CD14-positive monocyte (primary cell): ENCODE measurements at regions not wholly inside any gene's neighbourhood (a gene's known extent, or its start where the extent isn't known, plus 50 kb on each side); places are given as distances from the start of the nearest gene placed in this dataset.

Experiments
- DNase-seq, 3 donors: peaks; one replicate each; pipeline ENCODE4 v3.0.0-alpha.2; 2011 to 2022
- H2AFZ ChIP-seq: 2 replicates; pipeline ENCODE4 v1.6.0; 2012; ENCODE audit warnings: mild to moderate bottlenecking, low read depth, low read length, inconsistent platforms; ENCODE audit not compliant: insufficient read depth, poor library complexity, severe bottlenecking
- H3K27ac ChIP-seq, 2 donors: 1 replicate in 1 of 2; 2 replicates in 1 of 2; pipeline ENCODE4 v1.5.1; 2012 to 2013; ENCODE audit warnings: low read length in 2 of 2, control low read depth in 1 of 2, inconsistent platforms in 1 of 2, low read depth in 1 of 2, mild to moderate bottlenecking in 1 of 2
- H3K27me3 ChIP-seq, 2 donors: one replicate each; pipeline versions ENCODE4 v1.6.0 to v1.6.1; 2011 to 2013; ENCODE audit warnings: low read length in 2 of 2; ENCODE audit not compliant: control insufficient read depth in 2 of 2, insufficient read depth in 2 of 2
- H3K36me3 ChIP-seq, 2 donors: replicated peaks in 1 of 2; 1 replicate in 1 of 2; 2 replicates in 1 of 2; pipeline versions ENCODE4 v1.5.1 to v1.6.1; 2012 to 2013; ENCODE audit warnings: low read length in 2 of 2, control low read depth in 1 of 2, inconsistent platforms in 1 of 2, mild to moderate bottlenecking in 1 of 2; ENCODE audit not compliant: insufficient read depth in 2 of 2, control insufficient read depth in 1 of 2
- H3K4me1 ChIP-seq, 2 donors: 1 replicate in 1 of 2; 2 replicates in 1 of 2; pipeline versions ENCODE4 v1.5.1 to v1.6.1; 2012 to 2013; ENCODE audit warnings: low read length in 2 of 2, control low read depth in 1 of 2, inconsistent platforms in 1 of 2, mild to moderate bottlenecking in 1 of 2, moderate library complexity in 1 of 2; ENCODE audit not compliant: insufficient read depth in 2 of 2, control insufficient read depth in 1 of 2
- H3K4me2 ChIP-seq: replicated peaks from 2 replicates; pipeline ENCODE3; 2012; ENCODE audit warnings: low read length, moderate library complexity, mild to moderate bottlenecking; ENCODE audit not compliant: poor library complexity, severe bottlenecking; ENCODE audit errors: extremely low read depth
- H3K4me3 ChIP-seq, 3 experiments: fragments of 200-600 bp in 1 of 3; sonication (generic) in 1 of 3; replicated peaks in 1 of 3; 1 replicate in 2 of 3; 2 replicates in 1 of 3; pipeline ENCODE4 v1.5.1; 2011 to 2013; ENCODE audit warnings: low read length in 3 of 3, mild to moderate bottlenecking in 3 of 3, control low read depth in 2 of 3, low read depth in 2 of 3, inconsistent platforms in 1 of 3, moderate library complexity in 1 of 3
- H3K79me2 ChIP-seq: 2 replicates; pipeline ENCODE4 v1.6.0; 2012; ENCODE audit warnings: mild to moderate bottlenecking, control low read depth, inconsistent platforms, low read length, moderate library complexity; ENCODE audit not compliant: insufficient read depth
- H3K9ac ChIP-seq: 2 replicates; pipeline ENCODE4 v1.6.0; 2017; ENCODE audit warnings: low read length, mild to moderate bottlenecking; ENCODE audit not compliant: insufficient read depth, poor library complexity, severe bottlenecking
- H3K9me3 ChIP-seq, 2 donors: replicated peaks in 1 of 2; 1 replicate in 1 of 2; 2 replicates in 1 of 2; pipeline versions ENCODE4 v1.5.1 to v1.6.1; 2012 to 2013; ENCODE audit warnings: low read length in 2 of 2, control low read depth in 1 of 2; ENCODE audit not compliant: control insufficient read depth in 1 of 2, insufficient read depth in 1 of 2
- H4K20me1 ChIP-seq: 2 replicates; pipeline ENCODE4 v1.6.0; 2012; ENCODE audit warnings: mild to moderate bottlenecking, low read length, control low read depth, moderate library complexity; ENCODE audit not compliant: insufficient read depth
- H3K27ac Mint-ChIP-seq, 7 donors: one replicate each; pipeline ENCODE4 v1.8.0; 2020; ENCODE audit warnings: mild to moderate bottlenecking in 7 of 7, mixed read lengths in 7 of 7, moderate library complexity in 6 of 7, inconsistent platforms in 2 of 7
- H3K27me3 Mint-ChIP-seq, 3 donors: one replicate each; pipeline ENCODE4 v1.8.0; 2021 to 2022; ENCODE audit warnings: low read depth in 3 of 3, mild to moderate bottlenecking in 3 of 3, mixed read lengths in 3 of 3, moderate library complexity in 3 of 3, inconsistent platforms in 1 of 3
- H3K36me3 Mint-ChIP-seq, 2 donors: one replicate each; pipeline ENCODE4 v1.8.0; 2020; ENCODE audit warnings: mixed read lengths in 2 of 2, inconsistent platforms in 1 of 2, mild to moderate bottlenecking in 1 of 2
- H3K4me1 Mint-ChIP-seq: one replicate; pipeline ENCODE4 v1.8.0; 2020; ENCODE audit warnings: mild to moderate bottlenecking, mixed read lengths
- H3K4me3 Mint-ChIP-seq, 2 donors: one replicate each; pipeline ENCODE4 v1.8.0; 2020; ENCODE audit warnings: mild to moderate bottlenecking in 2 of 2, mixed read lengths in 2 of 2, moderate library complexity in 1 of 2
- H3K9me3 Mint-ChIP-seq, 7 donors: one replicate each; pipeline ENCODE4 v1.8.0; 2020 to 2022; ENCODE audit warnings: mixed read lengths in 7 of 7, mild to moderate bottlenecking in 6 of 7, moderate library complexity in 6 of 7, inconsistent platforms in 2 of 7
- CTCF ChIP-seq: fragments of 200-600 bp; IDR thresholded peaks from one replicate; pipeline ENCODE4 v1.8.0; 2022; ENCODE audit warnings: antibody characterized with exemption, mild to moderate bottlenecking
- WGBS: methylation state at CpG from one replicate; pipeline ENCODE4 v1.1.5; 2013; ENCODE audit warnings: missing lambda C conversion rate; ENCODE audit not compliant: insufficient coverage; 5-methylcytosine and 5-hydroxymethylcytosine counted together
- intact Hi-C, 2 donors: fragments of 100-400 bp; cut with micrococcal nuclease; formaldehyde crosslinking; loops; one replicate each; pipeline versions ENCODE4 v1.15.0 to v1.15.1; 2023

DNA sequence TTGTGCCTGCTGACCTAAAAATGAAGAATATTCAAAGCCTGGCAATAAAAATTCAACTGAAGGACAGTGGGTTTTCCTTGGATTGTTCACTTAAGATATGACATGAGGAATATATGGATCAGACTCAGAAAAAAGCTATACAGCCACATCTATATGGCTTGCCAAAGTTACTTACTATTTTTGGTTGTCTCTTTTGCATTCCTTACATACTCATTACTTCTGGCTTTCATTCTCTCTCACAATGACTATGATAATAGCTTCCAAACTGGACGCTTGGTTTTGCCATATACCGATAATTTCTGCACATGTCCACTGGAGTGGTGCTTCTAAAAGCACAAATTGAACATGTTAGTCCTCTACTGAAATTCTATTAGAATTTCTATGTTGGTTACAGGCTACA, 664.9 kb downstream of the CDH8 start:
- Mint-ChIP-seq H3K27ac (no peak overlapping the region), H3K4me3 (no peak overlapping the region), H3K27me3 (peaks cover 0 to 2% (median 1%) of the 10 kb centered on the region in 3 donors), H3K9me3 (peaks cover 0 to 2% (median 0%) of the 10 kb centered on the region in 7 donors), H3K4me1 (no peaks in the 10 kb centered on the region), H3K36me3 (no peaks in the 10 kb centered on the region)
- Histone ChIP-seq H3K9me3 (no peaks in the 10 kb centered on the region), H3K36me3 (no peaks in the 10 kb centered on the region), H3K27me3 (no peaks in the 10 kb centered on the region), H2AFZ (no peak overlapping the region), H3K4me1 (no peaks in the 10 kb centered on the region), H4K20me1 (no peaks in the 10 kb centered on the region), H3K79me2 (no peaks in the 10 kb centered on the region), H3K9ac (no peak overlapping the region), H3K4me2 (no peak overlapping the region), H3K27ac (no peak overlapping the region), H3K4me3 (no peak overlapping the region)
- no peak for TF ChIP-seq CTCF
- WGBS, result 86% methylated on average over 2 of the region's 2 CpGs
- intact Hi-C loops, result no loop called here
- DNase-seq, result no peak

- Histone ChIP-seq H3K79me2 (no peaks in the 10 kb centered on the region), H3K9me3 (no peaks in the 10 kb centered on the region), H3K4me2 (no peak overlapping the region), H3K27me3 (no peaks in the 10 kb centered on the region), H3K36me3 (no peaks in the 10 kb centered on the region), H3K27ac (no peak overlapping the region), H3K4me3 (no peak overlapping the region), H3K9ac (no peak overlapping the region), H4K20me1 (no peaks in the 10 kb centered on the region), H3K4me1 (no peaks in the 10 kb centered on the region), H2AFZ (no peak overlapping the region)
- intact Hi-C loops, result no loop called here
- no peak for TF ChIP-seq CTCF
- H3K4me1 Mint-ChIP-seq, result no peaks in the 10 kb centered on the region
- H3K27me3 Mint-ChIP-seq, result peaks cover 0 to 2% (median 1%) of the 10 kb centered on the region in 3 donors
- no peaks in the 10 kb centered on the region for H3K36me3 Mint-ChIP-seq
- no peak overlapping the region for H3K4me3 Mint-ChIP-seq
- H3K27ac Mint-ChIP-seq, result no peak overlapping the region
- no peaks in the 10 kb centered on the region for H3K9me3 Mint-ChIP-seq
- WGBS, result no CpG with 5 or more reads among the region's 2 CpGs
- no peak for DNase-seq
Measured at GRCh38 chr16:61370564-61370963, 665.7 kb downstream of the CDH8 start.
